Endothelial cell of umbilical vein (primary cell): ENCODE measurements at regions not wholly inside any gene's neighbourhood (a gene's known extent, or its start where the extent isn't known, plus 50 kb on each side); places are given as distances from the start of the nearest gene placed in this dataset.

ENCODE experiments used
- BruUV-seq: library from RNA; stranded (reverse); fragments of 400-500 nt; replicated peaks from 2 replicates; lab custom pipeline; 2021; lab: Mats Ljungman, UMichigan
- CTCF ChIA-PET: fragments of 300-600, 350-600 bp; sonication (Branson Sonifier 250); formaldehyde crosslinking; loops from one replicate; lab custom pipeline; 2021; ENCODE audit warnings: antibody characterized with exemption, inconsistent platforms; lab: Charles Lee
- POLR2A ChIA-PET: fragments of 300-600, 350-600 bp; sonication (Branson Sonifier 250); formaldehyde crosslinking; loops from one replicate; lab custom pipeline; 2021; ENCODE audit warnings: antibody characterized with exemption, inconsistent platforms; lab: Charles Lee
- DNase-seq: peaks from one replicate; pipeline ENCODE4 v3.0.0-alpha.2; 2011; ENCODE audit warnings: low read depth, low spot score
- FAIRE-seq: peaks from 2 replicates; lab custom pipeline; 2011; peaks lifted over from hg19 to GRCh38; lab: Jason Lieb, UNC
- H2AFZ ChIP-seq: 2 replicates; pipeline ENCODE4 v1.6.0; 2012; ENCODE audit warnings: low read depth, low read length, control low read depth, inconsistent platforms
- H3K27ac ChIP-seq: 2 replicates; pipeline ENCODE4 v1.5.1; 2011; ENCODE audit warnings: low read depth, mild to moderate bottlenecking, control low read depth, low read length, moderate library complexity; ENCODE audit not compliant: insufficient read depth
- H3K27me3 ChIP-seq, 2 experiments: 2 replicates each; pipeline versions ENCODE4 v1.6.0 to v1.6.1; 2011; ENCODE audit warnings: low read length in 2 of 2, mixed read lengths in 1 of 2; ENCODE audit not compliant: control insufficient read depth in 2 of 2, insufficient read depth in 2 of 2
- H3K36me3 ChIP-seq, 2 experiments: 2 replicates in 1 of 2; 3 replicates in 1 of 2; pipeline ENCODE4 v1.5.1; 2011; ENCODE audit warnings: low read length in 2 of 2, mild to moderate bottlenecking in 1 of 2, moderate library complexity in 1 of 2; ENCODE audit not compliant: control insufficient read depth in 2 of 2, insufficient read depth in 2 of 2; ENCODE audit errors: extremely low read depth in 1 of 2
- H3K4me1 ChIP-seq: 3 replicates; pipeline ENCODE4 v1.5.1; 2011; ENCODE audit warnings: mild to moderate bottlenecking, low read length; ENCODE audit not compliant: control insufficient read depth, insufficient read depth; ENCODE audit errors: extremely low read depth
- H3K4me2 ChIP-seq: 2 replicates; pipeline ENCODE4 v1.6.1; 2011; ENCODE audit warnings: low read length, control low read depth, mixed read lengths; ENCODE audit not compliant: insufficient read depth
- H3K4me3 ChIP-seq, 3 experiments: fragments of 200-600 bp in 1 of 3; sonication (generic), shearing (Covaris generic) in 1 of 3; replicated peaks in 1 of 3; 2 replicates each; pipeline ENCODE4 v1.5.1; 2011 to 2016; ENCODE audit warnings: control low read depth in 3 of 3, low read length in 3 of 3, mild to moderate bottlenecking in 2 of 3, inconsistent platforms in 1 of 3, low read depth in 1 of 3, moderate library complexity in 1 of 3; ENCODE audit not compliant: insufficient read depth in 1 of 3
- H3K79me2 ChIP-seq: 2 replicates; pipeline ENCODE4 v1.6.0; 2012; ENCODE audit warnings: low read length, inconsistent platforms; ENCODE audit not compliant: control insufficient read depth, insufficient read depth
- H3K9ac ChIP-seq: replicated peaks from 2 replicates; pipeline ENCODE3; 2011; ENCODE audit warnings: low read length, control low read depth; ENCODE audit not compliant: insufficient read depth; ENCODE audit errors: extremely low read depth
- H3K9me1 ChIP-seq: replicated peaks from 3 replicates; pipeline ENCODE4 v1.6.0; 2011; ENCODE audit warnings: mild to moderate bottlenecking, low read length; ENCODE audit not compliant: control insufficient read depth, insufficient read depth; ENCODE audit errors: extremely low read depth
- H3K9me3 ChIP-seq: replicated peaks from 2 replicates; pipeline ENCODE4 v1.5.1; 2012; ENCODE audit warnings: low read length, inconsistent platforms; ENCODE audit not compliant: control insufficient read depth, insufficient read depth
- H4K20me1 ChIP-seq: replicated peaks from 2 replicates; pipeline ENCODE3; 2011; ENCODE audit warnings: mild to moderate bottlenecking, low read length; ENCODE audit not compliant: control insufficient read depth, insufficient read depth; ENCODE audit errors: extremely low read depth
- CTCF ChIP-seq, 2 donors: IDR thresholded peaks; 1 replicate in 1 of 2; 2 replicates in 1 of 2; pipeline ENCODE4 v1.5.1; 2011; ENCODE audit warnings: low read length in 2 of 2, mild to moderate bottlenecking in 2 of 2, moderate library complexity in 2 of 2, control low read depth in 1 of 2, inconsistent platforms in 1 of 2, low read depth in 1 of 2; ENCODE audit not compliant: insufficient read depth in 1 of 2; ENCODE audit errors: extremely low read depth in 1 of 2
- EZH2 ChIP-seq: IDR thresholded peaks from 2 replicates; pipeline ENCODE4 v1.6.1; 2012; ENCODE audit warnings: borderline replicate concordance, low read depth, mild to moderate bottlenecking, moderate library complexity, low read length, inconsistent platforms; ENCODE audit not compliant: severe bottlenecking
- FOS ChIP-seq: IDR thresholded peaks from 2 replicates; pipeline ENCODE4 v1.6.1; 2011; ENCODE audit warnings: mild to moderate bottlenecking, low read length, moderate library complexity, borderline replicate concordance; ENCODE audit not compliant: insufficient read depth
- JUN ChIP-seq: IDR thresholded peaks from 2 replicates; pipeline ENCODE4 v1.6.1; 2011; ENCODE audit warnings: borderline replicate concordance, low read depth; ENCODE audit not compliant: insufficient read length, insufficient read depth
- MAX ChIP-seq: IDR thresholded peaks from 2 replicates; pipeline ENCODE4 v1.6.1; 2011; ENCODE audit not compliant: insufficient read depth, insufficient read length
- POLR2A ChIP-seq: IDR thresholded peaks from 2 replicates; pipeline ENCODE4 v1.6.1; 2012; ENCODE audit warnings: low read depth, mild to moderate bottlenecking, control low read depth, low read length
- POLR2AphosphoS5 ChIP-seq: IDR thresholded peaks from 2 replicates; pipeline ENCODE4 v1.6.1; 2012; ENCODE audit warnings: low read depth, mild to moderate bottlenecking, control low read depth, low read length, moderate library complexity; ENCODE audit not compliant: insufficient read depth
- dilution Hi-C: fragments of 300-500 bp; cut with MboI; formaldehyde crosslinking; loops from one replicate; pipeline ENCODE4 v1.15.0; 2019; ENCODE audit warnings: low sequenced_read_pairs; ENCODE audit not compliant: extremely low pct_ligation_motif_present
- intact Hi-C: fragments of 100-400 bp; cut with micrococcal nuclease; formaldehyde crosslinking; loops from one replicate; pipeline ENCODE4 v1.10.0; 2022

GRCh38 chr17:56076980-56077379 is 76.3 kb upstream of the ANKFN1 start:
- Histone ChIP-seq H3K4me1 (no peaks in the 10 kb centered on the region), H3K27ac (no peak overlapping the region), H3K9me3 (no peaks in the 10 kb centered on the region), H3K9me1 (no peaks in the 10 kb centered on the region), H3K4me3 (no peak overlapping the region), H3K79me2 (no peaks in the 10 kb centered on the region), H2AFZ (no peak overlapping the region), H4K20me1 (no peaks in the 10 kb centered on the region), H3K4me2 (no peak overlapping the region), H3K9ac (no peak overlapping the region), H3K36me3 (no peaks in the 10 kb centered on the region), H3K27me3 (no peaks in the 10 kb centered on the region)
- no TSS peak for BruUV-seq
- CTCF ChIA-PET: no interaction called here
- intact Hi-C loops (no loop called here), dilution Hi-C loops (no loop called here)
- no peak for DNase-seq
- FAIRE-seq: no peak
- POLR2A ChIA-PET: no interaction called here
- TF ChIP-seq EZH2: no peak
- TF ChIP-seq MAX: no peak
- TF ChIP-seq FOS: no peak
- TF ChIP-seq POLR2A: no peak
- no peak for TF ChIP-seq POLR2AphosphoS5
- TF ChIP-seq JUN: no peak
- TF ChIP-seq CTCF (IDR thresholded peaks at IDR 0.05; ENCODE audit: extremely low read depth in 1 of 2, insufficient read depth in 1 of 2, low read depth in 1 of 2, low read length in 2 of 2): no peak
